HepG2 (cell line): ENCODE measurements at regions not wholly inside any gene's neighbourhood (a gene's known extent, or its start where the extent isn't known, plus 50 kb on each side); places are given as distances from the start of the nearest gene placed in this dataset.

Source experiments
- ATAC-seq: fragments of 200-7000 bp; cut with Tn5 transposase; 3 replicates; pipeline ENCODE4 v1.9.1; 2020; ENCODE audit warnings: mild to moderate bottlenecking, moderate library complexity
- BruUV-seq: library from RNA; stranded (reverse); fragments of 400-500 nt; replicated peaks from 2 replicates; lab custom pipeline; 2021; lab: Mats Ljungman, UMichigan
- CTCF ChIA-PET: fragments of 300-600 bp; formaldehyde crosslinking; extraction: SDS; loops from one replicate; lab custom pipeline; 2021; ENCODE audit warnings: low total read pairs, inconsistent platforms, low intra/inter-chr PET ratio; lab: Yijun Ruan, JAX
- POLR2A ChIA-PET: fragments of 350-600 bp; sonication (Branson Sonifier 250); formaldehyde crosslinking; loops from one replicate; lab custom pipeline; 2020; ENCODE audit warnings: antibody characterized with exemption, inconsistent platforms; lab: Yijun Ruan, JAX
- DNase-seq: peaks from one replicate; pipeline ENCODE4 v3.0.0-alpha.2; 2015; ENCODE audit warnings: low spot score
- FAIRE-seq: peaks from 3 replicates; lab custom pipeline; 2011; peaks lifted over from hg19 to GRCh38; lab: Jason Lieb, UNC
- H2AFZ ChIP-seq: one replicate; pipeline ENCODE4 v1.6.1; 2011; ENCODE audit warnings: low read length, inconsistent platforms
- H3K27ac ChIP-seq: fragments of 300-600 bp; 3 replicates; pipeline ENCODE4 v1.8.0; 2011; ENCODE audit warnings: mixed run types, mild to moderate bottlenecking, mixed read lengths, low read length, inconsistent platforms; ENCODE audit not compliant: insufficient read depth; ENCODE audit errors: extremely low read length
- H3K27me3 ChIP-seq, 2 experiments: fragments of 200-600 bp in 1 of 2; 2 replicates in 1 of 2; 3 replicates in 1 of 2; pipeline versions ENCODE4 v1.6.0 to v1.8.0; 2011; ENCODE audit warnings: low read length in 2 of 2, mild to moderate bottlenecking in 2 of 2, moderate library complexity in 2 of 2, inconsistent platforms in 1 of 2; ENCODE audit not compliant: insufficient read depth in 2 of 2, control insufficient read depth in 1 of 2
- H3K36me3 ChIP-seq, 2 experiments: fragments of 200-600 bp in 1 of 2; replicated peaks in 1 of 2; 2 replicates in 1 of 2; 3 replicates in 1 of 2; pipeline versions ENCODE4 v1.5.1 to v1.8.0; 2011; ENCODE audit warnings: low read length in 2 of 2, inconsistent platforms in 1 of 2; ENCODE audit not compliant: insufficient read depth in 2 of 2, control insufficient read depth in 1 of 2
- H3K4me1 ChIP-seq: 2 replicates; pipeline ENCODE4 v1.5.1; 2012; ENCODE audit warnings: low read length, inconsistent platforms; ENCODE audit not compliant: insufficient read depth
- H3K4me2 ChIP-seq: 2 replicates; pipeline ENCODE4 v1.6.0; 2011; ENCODE audit warnings: low read depth, low read length, inconsistent platforms
- H3K4me3 ChIP-seq, 3 experiments: fragments of 200-600 bp in 1 of 3; sonication (generic), shearing (Covaris generic) in 1 of 3; replicated peaks in 1 of 3; 2 replicates each; pipeline ENCODE4 v1.5.1; 2011 to 2016; ENCODE audit warnings: low read length in 3 of 3, inconsistent platforms in 2 of 3, low read depth in 2 of 3, mild to moderate bottlenecking in 2 of 3, control low read depth in 1 of 3, mixed read lengths in 1 of 3; ENCODE audit not compliant: insufficient read depth in 1 of 3
- H3K79me2 ChIP-seq: one replicate; pipeline ENCODE4 v1.6.1; 2011; ENCODE audit warnings: low read length, inconsistent platforms; ENCODE audit not compliant: insufficient read depth
- H3K9ac ChIP-seq: 2 replicates; pipeline ENCODE4 v1.6.0; 2011; ENCODE audit warnings: mild to moderate bottlenecking, low read depth, low read length, inconsistent platforms; ENCODE audit not compliant: insufficient read depth
- H3K9me3 ChIP-seq: 2 replicates; pipeline ENCODE4 v1.5.1; 2012; ENCODE audit warnings: mild to moderate bottlenecking, low read length
- H4K20me1 ChIP-seq: 2 replicates; pipeline ENCODE4 v1.6.0; 2011; ENCODE audit warnings: inconsistent platforms, mild to moderate bottlenecking, low read length, moderate library complexity; ENCODE audit not compliant: insufficient read depth
- GPN1 ChIP-seq: sonication (generic); formaldehyde crosslinking; IDR thresholded peaks from 2 replicates; pipeline ENCODE4 v1.5.1; 2020; ENCODE audit warnings: missing genetic modification reagents, borderline replicate concordance
- IKZF1 ChIP-seq: fragments of 450-650 bp; IDR thresholded peaks from 2 replicates; pipeline ENCODE4 v1.7.1; 2016
- PITX1 ChIP-seq: sonication (generic); formaldehyde crosslinking; IDR thresholded peaks from 2 replicates; pipeline ENCODE4 v1.5.1; 2020; ENCODE audit warnings: mild to moderate bottlenecking, missing genetic modification reagents
- ZFP41 ChIP-seq: sonication (generic); formaldehyde crosslinking; IDR thresholded peaks from 2 replicates; pipeline ENCODE4 v1.4.0; 2020; ENCODE audit warnings: mild to moderate bottlenecking, missing genetic modification reagents, borderline replicate concordance
- ZNF724P ChIP-seq: sonication (generic); formaldehyde crosslinking; IDR thresholded peaks from 2 replicates; pipeline ENCODE4 v1.8.0; 2022; ENCODE audit warnings: missing genetic modification reagents, borderline replicate concordance
- WGBS: methylation state at CpG from one replicate; pipeline ENCODE4 v1.1.6; 2017; ENCODE audit warnings: low lambda C conversion rate; 5-methylcytosine and 5-hydroxymethylcytosine counted together
- in situ Hi-C: cut with HindIII; loops from 2 replicates; pipeline ENCODE4 v1.10.0; 2017; ENCODE audit warnings: low pct_unique_long_range_greater_than_20kb; ENCODE audit not compliant: extremely low pct_ligation_motif_present
- intact Hi-C: fragments of 100-400 bp; cut with micrococcal nuclease; formaldehyde crosslinking; loops from one replicate; pipeline ENCODE4 v1.10.0; 2022; ENCODE audit not compliant: unreplicated experiment
- TF ChIP-seq, protein P1 (sequence below): sonication (generic); formaldehyde crosslinking; IDR thresholded peaks from 2 replicates; pipeline ENCODE4 v1.4.0; 2020; ENCODE audit warnings: missing genetic modification reagents
- TF ChIP-seq, protein P2 (sequence below): sonication (generic); formaldehyde crosslinking; IDR thresholded peaks from 2 replicates; pipeline ENCODE4 v1.4.0; 2020; ENCODE audit warnings: low read depth, mild to moderate bottlenecking, missing genetic modification reagents
- TF ChIP-seq, protein P3 (sequence below): sonication (generic); formaldehyde crosslinking; IDR thresholded peaks from 2 replicates; pipeline ENCODE4 v1.8.0; 2022; ENCODE audit warnings: missing genetic modification reagents, mild to moderate bottlenecking, inconsistent platforms, borderline replicate concordance
- TF ChIP-seq, protein P4 (sequence below): IDR thresholded peaks from 2 replicates; pipeline ENCODE4 v1.6.1; 2012; ENCODE audit warnings: low read length, improper control_type of control experiment

DNA sequence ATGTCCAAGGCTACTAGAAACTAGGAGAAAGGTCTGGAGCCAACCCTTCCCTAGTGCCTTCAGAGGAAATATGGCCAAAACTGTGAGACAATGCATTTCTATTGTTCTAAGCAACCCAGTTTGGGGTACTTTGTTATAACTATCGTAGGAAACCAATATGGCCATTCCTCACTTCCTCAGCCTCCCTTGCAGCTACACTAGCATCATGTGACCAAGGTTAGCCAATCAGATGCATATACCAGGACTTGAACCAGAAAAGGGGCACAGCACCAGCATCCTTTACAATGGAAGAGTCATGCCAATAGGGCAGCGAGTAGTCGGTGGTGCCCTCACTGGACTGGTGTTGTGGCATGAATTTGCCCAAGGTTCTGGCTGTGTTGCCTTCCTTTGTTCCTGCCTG, 464.0 kb downstream of the TMEM114 start:
- Histone ChIP-seq H3K4me3 (no peak overlapping the region), H4K20me1 (no peaks in the 10 kb centered on the region), H3K27ac (no peak overlapping the region), H3K27me3 (no peaks in the 10 kb centered on the region), H2AFZ (no peak overlapping the region), H3K9me3 (peaks cover 36% of the 10 kb centered on the region), H3K4me2 (no peak overlapping the region), H3K4me1 (no peaks in the 10 kb centered on the region), H3K36me3 (no peaks in the 10 kb centered on the region), H3K79me2 (no peaks in the 10 kb centered on the region), H3K9ac (no peak overlapping the region)
- FAIRE-seq (no peak), DNase-seq (no peak), ATAC-seq (no peak)
- BruUV-seq, result no TSS peak
- WGBS, result 6% methylated on average over 3 of the region's 3 CpGs
- ChIA-PET POLR2A (no interaction called here), CTCF (no interaction called here)
- TF ChIP-seq ZFP41 (CRISPR knock-in tag), result no peak
- TF ChIP-seq, protein P1, sequence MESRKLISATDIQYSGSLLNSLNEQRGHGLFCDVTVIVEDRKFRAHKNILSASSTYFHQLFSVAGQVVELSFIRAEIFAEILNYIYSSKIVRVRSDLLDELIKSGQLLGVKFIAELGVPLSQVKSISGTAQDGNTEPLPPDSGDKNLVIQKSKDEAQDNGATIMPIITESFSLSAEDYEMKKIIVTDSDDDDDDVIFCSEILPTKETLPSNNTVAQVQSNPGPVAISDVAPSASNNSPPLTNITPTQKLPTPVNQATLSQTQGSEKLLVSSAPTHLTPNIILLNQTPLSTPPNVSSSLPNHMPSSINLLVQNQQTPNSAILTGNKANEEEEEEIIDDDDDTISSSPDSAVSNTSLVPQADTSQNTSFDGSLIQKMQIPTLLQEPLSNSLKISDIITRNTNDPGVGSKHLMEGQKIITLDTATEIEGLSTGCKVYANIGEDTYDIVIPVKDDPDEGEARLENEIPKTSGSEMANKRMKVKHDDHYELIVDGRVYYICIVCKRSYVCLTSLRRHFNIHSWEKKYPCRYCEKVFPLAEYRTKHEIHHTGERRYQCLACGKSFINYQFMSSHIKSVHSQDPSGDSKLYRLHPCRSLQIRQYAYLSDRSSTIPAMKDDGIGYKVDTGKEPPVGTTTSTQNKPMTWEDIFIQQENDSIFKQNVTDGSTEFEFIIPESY, result no peak
- in situ Hi-C loops, result no loop called here
- intact Hi-C loops, result no loop called here

DNA sequence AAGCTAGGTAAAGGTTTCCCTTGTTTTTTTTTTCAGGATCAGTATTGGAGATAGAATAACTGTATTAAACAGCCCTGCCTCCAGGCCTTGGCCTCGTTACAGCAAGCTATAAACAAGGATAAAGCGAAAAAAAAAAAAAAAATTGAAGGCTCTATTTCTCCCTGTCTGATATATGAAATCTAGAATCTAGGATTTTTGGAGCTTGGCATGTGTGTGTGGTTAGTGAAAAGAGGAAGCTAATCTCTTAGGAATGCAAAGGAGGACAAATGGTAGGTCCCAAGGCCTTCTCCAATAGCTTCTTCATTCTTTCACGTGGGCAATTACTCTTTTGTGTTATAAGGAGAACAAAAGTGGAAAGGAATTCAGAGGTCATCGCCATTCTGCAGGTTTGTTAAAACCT, 470.3 kb downstream of the TMEM114 start:
- no TSS peak for BruUV-seq
- H3K4me3 ChIP-seq, result no peak overlapping the region
- ATAC-seq (no peak), FAIRE-seq (no peak), DNase-seq (no peak)
- no peak overlapping the region for H3K4me2 ChIP-seq
- no peaks in the 10 kb centered on the region for H3K4me1 ChIP-seq
- CTCF ChIA-PET, result no interaction called here
- H4K20me1 ChIP-seq, result no peaks in the 10 kb centered on the region
- H3K9ac ChIP-seq, result no peak overlapping the region
- H3K27ac ChIP-seq, result no peak overlapping the region
- 2% methylated on average over 4 of the region's 4 CpGs for WGBS
- intact Hi-C loops (no loop called here), in situ Hi-C loops (no loop called here)
- H3K27me3 ChIP-seq, result no peaks in the 10 kb centered on the region
- POLR2A ChIA-PET, result no interaction called here
- H3K36me3 ChIP-seq, result no peaks in the 10 kb centered on the region
- no peak overlapping the region for H2AFZ ChIP-seq
- H3K79me2 ChIP-seq, result no peaks in the 10 kb centered on the region
- H3K9me3 ChIP-seq, result peaks cover 19% of the 10 kb centered on the region; the same call in 1 of the 2 replicates
- TF ChIP-seq, protein P2, sequence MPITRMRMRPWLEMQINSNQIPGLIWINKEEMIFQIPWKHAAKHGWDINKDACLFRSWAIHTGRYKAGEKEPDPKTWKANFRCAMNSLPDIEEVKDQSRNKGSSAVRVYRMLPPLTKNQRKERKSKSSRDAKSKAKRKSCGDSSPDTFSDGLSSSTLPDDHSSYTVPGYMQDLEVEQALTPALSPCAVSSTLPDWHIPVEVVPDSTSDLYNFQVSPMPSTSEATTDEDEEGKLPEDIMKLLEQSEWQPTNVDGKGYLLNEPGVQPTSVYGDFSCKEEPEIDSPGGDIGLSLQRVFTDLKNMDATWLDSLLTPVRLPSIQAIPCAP (CRISPR knock-in tag), result no peak
- TF ChIP-seq, protein P3, sequence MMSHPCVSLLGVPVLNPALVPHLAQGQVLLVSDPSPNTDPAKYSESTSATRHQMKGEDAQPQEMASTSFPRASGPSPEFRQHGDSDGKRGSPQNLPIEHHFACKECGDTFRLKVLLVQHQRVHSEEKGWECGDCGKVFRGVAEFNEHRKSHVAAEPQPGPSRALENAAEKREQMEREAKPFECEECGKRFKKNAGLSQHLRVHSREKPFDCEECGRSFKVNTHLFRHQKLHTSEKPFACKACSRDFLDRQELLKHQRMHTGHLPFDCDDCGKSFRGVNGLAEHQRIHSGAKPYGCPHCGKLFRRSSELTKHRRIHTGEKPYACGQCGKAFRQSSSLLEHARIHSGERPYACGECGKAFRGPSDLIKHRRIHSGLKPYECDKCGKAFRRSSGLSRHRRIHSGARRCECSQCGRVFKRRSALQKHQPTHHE (CRISPR knock-in tag), result no peak
- TF ChIP-seq IKZF1 (no peak), GPN1 (CRISPR knock-in tag) (no peak), ZNF724P (CRISPR knock-in tag) (no peak), PITX1 (no peak)
- TF ChIP-seq, protein P4, sequence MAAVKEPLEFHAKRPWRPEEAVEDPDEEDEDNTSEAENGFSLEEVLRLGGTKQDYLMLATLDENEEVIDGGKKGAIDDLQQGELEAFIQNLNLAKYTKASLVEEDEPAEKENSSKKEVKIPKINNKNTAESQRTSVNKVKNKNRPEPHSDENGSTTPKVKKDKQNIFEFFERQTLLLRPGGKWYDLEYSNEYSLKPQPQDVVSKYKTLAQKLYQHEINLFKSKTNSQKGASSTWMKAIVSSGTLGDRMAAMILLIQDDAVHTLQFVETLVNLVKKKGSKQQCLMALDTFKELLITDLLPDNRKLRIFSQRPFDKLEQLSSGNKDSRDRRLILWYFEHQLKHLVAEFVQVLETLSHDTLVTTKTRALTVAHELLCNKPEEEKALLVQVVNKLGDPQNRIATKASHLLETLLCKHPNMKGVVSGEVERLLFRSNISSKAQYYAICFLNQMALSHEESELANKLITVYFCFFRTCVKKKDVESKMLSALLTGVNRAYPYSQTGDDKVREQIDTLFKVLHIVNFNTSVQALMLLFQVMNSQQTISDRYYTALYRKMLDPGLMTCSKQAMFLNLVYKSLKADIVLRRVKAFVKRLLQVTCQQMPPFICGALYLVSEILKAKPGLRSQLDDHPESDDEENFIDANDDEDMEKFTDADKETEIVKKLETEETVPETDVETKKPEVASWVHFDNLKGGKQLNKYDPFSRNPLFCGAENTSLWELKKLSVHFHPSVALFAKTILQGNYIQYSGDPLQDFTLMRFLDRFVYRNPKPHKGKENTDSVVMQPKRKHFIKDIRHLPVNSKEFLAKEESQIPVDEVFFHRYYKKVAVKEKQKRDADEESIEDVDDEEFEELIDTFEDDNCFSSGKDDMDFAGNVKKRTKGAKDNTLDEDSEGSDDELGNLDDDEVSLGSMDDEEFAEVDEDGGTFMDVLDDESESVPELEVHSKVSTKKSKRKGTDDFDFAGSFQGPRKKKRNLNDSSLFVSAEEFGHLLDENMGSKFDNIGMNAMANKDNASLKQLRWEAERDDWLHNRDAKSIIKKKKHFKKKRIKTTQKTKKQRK, result no peak
